NCI-H524 treated with DMSO at 0.1 percent for 48 hours (cell line): ENCODE measurements at regions not wholly inside any gene's neighbourhood (a gene's known extent, or its start where the extent isn't known, plus 50 kb on each side); places are given as distances from the start of the nearest gene placed in this dataset.
"Not testable (repeated sequence)": the region's sequence is repeated elsewhere in the genome, so short reads cannot be mapped to it uniquely, and the experiment has no call there.

Experiments
- DNase-seq: peaks from one replicate; lab custom pipeline; 2025; lab: John Stamatoyannopoulos, UW

DNA sequence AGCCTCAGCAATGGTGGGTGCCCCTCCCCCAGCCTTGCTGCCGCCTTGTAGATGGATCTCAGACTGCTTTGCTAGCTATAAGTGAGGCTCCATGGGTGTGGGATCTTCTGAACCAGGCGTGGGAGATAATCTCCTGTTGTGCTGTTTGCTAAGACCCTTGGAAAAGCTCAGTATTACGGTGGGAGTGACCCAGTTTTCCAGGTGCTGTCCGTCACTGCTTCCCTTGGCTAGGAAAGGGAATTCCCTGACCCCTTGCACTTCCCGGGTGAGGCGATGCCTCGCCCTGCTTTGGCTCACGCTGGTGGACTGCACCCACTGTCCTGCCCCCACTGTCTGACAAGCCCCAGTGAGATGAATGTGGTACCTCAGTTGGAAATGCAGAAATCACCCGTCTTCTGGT lies 411.2 kb downstream of the RAB38 start:
- not testable (repeated sequence) for DNase-seq

DNA sequence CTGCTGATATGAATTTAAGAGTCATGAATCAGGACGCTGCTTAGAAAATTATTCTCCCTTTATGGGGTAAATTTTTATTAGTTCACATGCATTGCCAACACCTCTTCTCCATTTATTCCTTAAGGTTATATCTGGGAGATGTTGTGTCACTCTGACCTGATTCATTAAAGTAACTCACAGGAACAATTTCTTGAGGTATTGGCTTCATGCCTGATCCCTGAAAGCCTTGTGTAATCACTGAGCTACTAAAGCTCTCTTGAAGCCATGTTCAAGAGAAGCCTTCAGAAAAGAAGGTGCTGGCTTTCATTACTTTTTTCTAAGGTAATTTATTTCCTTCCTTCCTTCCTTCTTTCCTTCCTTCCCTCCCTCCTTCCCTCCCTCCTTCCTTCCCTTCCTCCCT lies 420.6 kb downstream of the RAB38 start:
- no peak for DNase-seq

DNA sequence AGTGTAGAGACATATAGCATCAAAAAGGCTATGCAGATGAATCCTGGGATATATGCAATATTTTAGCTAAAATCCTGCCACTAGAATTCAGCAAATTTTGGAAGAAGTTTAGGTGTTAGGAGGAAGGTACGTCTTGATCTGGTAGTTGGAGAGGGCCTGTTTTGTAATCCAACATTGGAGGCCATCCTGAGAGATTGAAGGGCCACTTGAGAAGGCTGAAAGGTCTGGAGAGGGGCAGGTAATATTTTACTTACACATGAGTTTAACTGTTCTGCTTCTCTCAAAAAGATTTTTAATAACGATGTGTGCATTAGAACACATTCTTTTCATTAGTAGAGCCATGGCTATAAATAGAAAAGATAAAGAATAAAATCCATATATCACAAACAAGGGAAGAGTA lies 422.1 kb downstream of the RAB38 start:
- no peak for DNase-seq

DNA sequence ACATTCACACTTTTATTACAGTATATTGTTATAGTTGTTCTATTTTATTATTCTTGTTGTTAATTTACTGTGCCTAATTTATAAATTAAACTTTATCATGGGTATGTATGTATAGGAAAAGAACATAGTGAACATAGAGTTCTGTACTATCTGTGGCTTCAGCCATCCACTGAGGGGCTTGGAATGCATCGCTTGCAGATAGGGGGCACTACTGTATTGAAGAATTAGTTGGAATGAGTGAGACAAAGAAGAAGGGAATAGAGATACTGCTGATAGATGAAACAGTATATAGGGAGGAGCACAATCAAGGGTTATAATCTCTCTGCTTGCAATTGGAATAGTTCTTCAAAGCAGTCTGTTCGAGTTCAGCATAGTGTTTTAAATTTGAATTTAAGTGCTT lies 432.2 kb downstream of the RAB38 start:
- DNase-seq, result no peak

DNA sequence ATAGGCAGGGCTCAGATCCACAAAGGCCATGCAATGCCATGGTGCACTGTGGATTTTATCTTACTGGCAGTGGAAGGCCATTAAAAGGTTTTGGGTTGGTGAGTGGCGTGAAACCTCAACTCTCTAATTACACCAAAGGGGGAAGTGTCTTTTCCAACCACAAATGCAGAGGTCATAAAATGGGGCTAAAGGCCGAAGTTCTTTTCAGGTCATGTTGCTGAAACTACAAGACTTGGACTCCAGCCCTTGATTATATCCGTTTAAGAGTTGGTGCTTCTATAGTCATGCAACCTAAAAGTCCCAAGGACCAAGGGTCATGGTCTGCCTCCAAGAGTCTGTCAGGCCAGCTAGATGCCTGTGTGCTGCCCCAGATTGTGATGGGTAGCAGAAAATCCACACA lies 434.3 kb downstream of the RAB38 start:
- no peak for DNase-seq

DNA sequence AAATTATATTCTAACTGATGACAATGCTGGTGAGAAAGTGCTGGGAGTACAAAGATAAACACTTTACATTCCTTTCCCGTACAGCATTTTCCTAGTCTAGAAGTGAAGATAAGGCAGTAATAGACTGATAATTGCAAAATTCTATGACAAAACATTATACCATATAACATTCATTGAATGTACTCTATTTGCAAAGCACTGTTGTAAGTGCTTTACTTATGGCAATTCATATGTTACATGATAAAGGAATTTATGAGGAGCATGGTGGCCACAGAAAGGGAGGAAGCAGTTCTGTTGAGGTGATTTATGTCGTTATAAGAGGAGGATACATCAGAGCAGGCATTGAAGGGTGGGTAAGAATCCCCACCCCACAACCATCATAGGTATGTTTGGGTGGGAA lies 434.8 kb downstream of the RAB38 start:
- no peak for DNase-seq

DNA sequence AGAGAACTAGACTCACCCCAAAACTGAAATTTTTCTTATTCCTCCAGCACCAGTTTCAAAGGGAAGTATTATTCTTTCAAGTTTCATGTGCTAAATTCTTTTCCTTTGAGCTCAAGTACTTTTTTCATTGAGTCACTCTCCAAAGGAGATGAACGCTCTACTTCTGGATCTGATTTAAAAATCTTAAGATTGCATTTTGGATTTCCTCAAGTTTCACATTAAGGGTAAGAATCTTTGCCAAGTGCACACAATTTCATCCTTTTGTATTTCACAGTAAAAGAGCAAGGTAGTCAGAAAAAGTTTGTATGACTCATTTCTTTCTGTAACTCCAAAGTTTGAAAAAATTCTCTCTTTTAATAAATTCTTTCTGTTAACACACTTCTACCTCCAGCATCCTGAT lies 435.5 kb downstream of the RAB38 start:
- no peak for DNase-seq

DNA sequence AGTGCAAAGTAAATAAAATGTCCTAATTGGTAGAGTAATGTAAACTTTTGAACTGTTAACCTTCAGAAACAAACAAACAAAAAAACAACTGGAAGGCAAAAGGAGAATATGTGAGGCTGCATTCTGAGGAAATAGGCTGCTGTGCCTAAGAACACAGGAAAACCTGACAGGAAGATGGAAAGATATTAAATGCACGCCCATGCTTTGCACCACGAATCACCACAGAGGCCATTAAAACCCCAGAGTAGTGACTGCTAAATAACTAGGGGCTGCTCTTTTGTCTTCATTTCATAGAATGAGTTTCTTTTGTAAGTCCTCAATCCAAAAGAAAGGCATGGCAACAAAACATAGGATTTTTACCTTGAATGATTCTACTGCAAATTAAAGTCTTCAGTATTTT lies 436.0 kb downstream of the RAB38 start:
- no peak for DNase-seq

DNA sequence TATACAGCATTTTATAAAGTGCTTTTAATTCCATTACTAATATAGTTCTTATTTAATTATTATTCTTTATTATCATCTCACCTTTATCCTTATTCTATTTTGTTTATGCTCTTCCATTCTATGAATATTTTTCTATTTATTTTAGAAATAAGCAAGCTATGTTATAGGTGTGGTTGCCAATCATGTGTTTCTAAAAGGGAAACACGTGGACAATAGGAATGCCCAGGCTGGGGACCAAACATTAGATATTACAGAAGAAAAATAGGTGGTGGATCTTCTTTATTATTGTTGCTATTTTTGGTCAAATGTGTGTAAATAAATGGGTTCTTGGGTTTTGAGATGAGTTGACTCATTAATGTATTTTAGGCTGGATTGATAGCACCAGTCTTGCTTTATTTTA lies 438.3 kb downstream of the RAB38 start:
- no peak for DNase-seq

DNA sequence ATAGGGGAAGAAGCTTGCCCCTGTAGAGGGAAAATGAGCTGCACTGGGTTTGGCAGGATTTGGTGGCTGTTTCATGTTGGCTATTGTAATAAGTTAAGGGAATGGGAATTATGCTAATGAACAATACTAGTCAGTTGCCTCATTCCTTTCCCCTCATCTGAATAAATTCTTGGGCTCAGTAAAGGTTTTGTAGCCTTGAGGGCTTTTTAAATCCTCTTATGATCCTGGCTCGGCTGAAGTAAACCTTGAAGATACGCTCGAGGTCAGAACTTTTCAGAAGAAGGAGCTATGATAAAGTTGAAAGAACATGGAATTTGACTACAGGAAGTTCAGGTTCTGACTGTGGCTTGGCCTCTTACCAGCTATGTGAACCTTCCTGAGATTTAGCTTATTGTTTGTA lies 448.7 kb downstream of the RAB38 start:
- no peak for DNase-seq

DNA sequence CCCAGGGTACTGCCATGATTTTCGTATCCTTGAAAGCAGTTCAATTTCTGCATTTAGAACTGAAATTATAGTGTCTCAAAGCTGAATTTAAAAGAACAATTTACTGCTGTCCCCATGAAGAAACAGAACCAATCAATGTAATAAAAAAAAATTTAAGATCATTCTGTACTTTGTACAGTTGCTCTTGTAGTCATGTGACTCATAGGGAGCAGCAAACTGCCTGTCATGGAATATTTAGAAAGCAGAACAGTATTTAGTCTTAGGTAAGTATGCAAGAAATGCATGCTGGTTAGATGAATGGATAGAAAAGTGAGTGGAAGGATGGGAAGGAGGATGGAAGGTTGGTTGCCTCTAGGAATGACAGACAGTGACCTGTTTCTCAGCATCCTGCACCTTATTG lies 450.9 kb downstream of the RAB38 start:
- no peak for DNase-seq

DNA sequence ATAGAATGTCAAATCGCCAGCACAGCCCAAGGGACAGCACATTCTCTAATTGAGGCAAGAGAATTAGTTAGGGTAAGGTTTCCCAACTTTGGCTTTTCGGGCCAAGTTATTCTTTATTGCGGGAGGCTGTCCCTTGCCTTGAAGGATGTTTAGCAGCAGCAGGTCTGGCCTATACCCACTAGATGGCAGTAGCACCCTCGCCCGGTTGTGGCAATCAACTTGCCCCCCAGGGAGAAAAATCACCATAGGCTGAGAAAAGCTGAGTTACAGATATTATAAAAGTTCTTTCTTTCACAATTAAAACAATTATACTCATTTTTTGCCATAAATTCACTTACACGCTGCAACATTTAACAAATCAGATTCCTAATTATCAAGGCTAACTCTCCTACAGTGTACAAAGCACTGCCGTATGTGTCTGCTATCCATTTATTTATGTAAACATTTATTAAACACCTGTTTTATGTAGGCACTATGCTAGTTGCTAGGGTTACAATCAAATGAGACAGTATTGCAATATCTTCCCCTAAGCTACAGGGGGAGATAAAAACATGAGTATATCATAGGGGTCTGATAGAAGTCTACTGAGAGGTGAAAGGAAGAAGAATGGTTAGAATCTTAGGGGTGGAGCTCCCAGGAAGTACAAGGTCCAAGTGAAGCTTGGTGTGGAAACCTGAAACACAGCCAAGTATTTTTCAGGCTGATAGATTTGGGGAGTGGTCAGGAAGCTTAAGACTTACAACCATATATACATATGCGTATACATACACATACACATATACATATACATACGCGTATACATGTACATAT lies 452.3 kb downstream of the RAB38 start:
- DNase-seq, result no peak

DNA sequence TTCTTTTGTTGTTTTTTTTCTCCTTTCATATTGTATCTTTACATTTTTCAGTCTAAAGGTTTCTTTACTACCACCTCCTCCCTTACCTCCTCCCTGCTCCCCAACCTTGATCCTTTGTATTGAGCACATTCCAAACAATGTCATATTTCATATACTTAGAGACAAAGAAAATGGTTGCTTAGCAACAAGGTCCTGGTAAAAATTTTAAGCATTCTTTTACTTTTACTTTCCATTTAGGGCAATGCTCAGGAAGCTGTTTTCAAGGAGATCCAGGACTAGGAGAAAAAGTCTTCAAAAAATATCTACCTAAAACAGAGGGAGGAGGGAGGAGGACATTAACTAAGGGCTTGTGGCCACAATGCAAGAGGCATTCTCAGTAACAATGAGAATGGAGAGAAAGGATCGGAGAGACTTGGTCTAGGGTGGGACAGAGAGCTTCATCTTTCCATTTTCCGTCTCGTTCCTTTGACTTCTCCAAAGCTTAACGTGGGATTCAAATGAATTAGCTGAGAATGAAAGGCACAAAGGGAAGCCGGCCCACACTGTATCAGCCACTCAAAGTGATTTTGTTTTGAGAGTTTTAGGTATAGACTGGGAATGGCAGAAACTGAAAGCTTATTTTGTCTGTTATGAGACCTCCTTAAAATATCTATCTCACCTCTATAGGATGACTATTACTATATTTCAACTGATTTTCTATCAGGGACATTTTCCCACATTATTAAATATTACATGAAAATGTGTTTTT lies 455.7 kb downstream of the RAB38 start:
- DNase-seq, result no peak

DNA sequence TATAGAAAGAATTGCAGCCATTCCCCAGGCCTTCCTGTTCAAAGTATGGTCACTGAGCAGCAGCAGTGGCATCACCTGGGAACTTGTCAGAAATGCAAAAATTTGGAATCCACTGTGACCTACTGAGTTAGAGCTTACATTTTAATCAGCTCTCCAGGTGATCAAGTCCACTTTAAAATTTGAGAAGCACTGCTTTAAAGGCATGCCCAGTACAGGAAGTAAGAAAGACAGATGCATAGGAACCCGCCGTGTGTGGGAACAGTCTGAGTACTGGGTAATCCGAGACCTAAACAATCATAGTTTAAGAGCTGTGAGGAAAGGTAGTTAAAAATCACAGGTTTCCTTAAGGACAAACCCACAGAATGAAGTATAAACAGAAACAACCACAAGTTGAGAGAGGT lies 462.4 kb downstream of the RAB38 start:
- DNase-seq, result no peak

DNA sequence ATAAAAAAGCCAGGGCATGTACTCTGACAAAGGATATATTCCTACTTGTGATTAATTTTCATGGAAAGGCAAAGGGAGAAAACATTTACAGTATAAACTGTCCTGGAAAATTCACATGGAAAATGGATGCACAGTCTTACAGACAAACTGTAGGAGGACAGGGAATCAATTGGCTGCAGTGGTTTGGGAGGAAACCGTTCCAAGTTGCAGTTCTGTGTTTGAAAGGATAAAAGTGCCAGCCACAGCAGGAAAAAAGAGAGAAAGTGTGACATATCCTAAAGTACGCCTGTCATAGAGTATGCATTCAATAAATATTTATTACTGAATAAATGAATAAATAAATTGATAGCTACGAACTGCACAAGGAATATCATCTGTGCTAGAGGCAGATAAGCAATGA lies 462.9 kb downstream of the RAB38 start:
- no peak for DNase-seq

DNA sequence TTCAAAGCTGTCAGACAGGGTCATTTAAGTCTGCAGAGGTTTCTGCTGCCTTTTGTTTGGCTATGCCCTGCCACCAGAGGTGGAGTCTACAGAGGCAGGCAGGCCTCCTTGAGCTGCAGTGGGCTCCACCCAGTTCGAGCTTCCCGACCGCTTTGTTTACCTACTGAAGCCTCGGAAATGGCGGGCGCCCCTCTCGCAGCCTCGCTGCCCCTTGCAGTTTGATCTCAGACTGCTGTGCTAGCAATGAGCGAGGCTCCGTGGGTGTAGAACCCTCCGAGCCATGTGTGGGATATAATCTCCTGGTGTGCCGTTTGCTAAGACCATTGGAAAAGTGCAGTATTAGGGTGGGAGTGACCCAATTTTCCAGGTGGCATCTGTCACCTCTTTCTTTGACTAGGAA lies 471.7 kb downstream of the RAB38 start:
- DNase-seq, result not testable (repeated sequence)

DNA sequence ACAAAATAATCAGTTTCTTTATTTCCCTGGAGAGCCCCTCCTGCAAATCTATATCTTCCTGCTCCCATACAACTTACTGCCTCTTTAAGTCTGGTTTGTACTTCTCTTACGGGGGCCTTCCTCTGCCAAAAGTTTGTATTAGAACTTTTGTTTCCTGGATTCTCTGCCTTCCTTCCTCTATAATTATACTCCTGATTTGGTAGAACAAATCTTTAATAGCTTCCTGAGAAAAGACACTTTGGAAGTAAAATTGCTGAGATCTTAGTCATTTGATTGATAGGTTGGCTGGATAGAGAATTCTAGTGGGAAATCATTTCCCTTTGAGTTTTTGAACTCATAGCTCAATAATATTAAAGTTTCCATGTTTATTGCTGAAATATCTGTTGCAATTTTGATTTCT lies 499.2 kb downstream of the RAB38 start:
- no peak for DNase-seq

DNA sequence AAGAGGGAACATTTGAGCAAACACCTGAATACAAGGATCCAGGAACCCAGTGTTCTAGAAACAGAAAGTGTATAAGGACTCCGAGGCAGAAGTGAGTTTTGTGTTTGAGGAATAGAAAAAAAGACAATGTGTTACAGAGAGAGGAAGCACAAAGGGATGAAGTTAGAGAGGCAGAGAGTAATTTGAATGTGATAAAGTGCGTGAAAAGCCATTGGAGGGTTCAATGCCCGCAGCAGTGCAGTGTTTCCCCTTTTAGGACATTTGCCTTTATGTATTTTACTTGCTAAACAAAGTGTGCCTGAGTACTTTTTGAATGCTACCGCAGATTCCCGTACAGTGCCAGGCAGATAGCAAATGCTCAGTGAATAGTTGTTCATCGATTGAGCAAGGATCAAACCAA lies 508.5 kb downstream of the RAB38 start:
- DNase-seq, result no peak

DNA sequence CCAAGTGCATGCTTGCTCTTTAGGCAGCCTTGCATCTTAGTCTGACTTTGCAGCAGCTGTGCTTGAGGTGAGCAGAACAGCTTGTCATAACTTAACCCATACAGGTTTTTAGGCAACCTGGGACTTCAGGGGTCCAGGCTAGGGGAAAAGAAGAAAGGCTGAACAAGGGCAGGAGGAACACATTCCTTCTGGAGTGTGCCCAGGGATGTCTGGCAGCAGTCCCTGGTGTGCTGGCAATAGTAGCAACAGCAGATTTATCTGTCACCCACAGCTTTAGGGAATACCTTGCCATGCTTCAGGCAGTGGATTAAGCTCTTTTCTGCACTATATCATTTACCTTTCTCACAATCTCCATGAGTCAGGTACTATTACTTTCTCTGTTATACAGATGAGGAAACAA lies 513.0 kb downstream of the RAB38 start:
- no peak for DNase-seq

DNA sequence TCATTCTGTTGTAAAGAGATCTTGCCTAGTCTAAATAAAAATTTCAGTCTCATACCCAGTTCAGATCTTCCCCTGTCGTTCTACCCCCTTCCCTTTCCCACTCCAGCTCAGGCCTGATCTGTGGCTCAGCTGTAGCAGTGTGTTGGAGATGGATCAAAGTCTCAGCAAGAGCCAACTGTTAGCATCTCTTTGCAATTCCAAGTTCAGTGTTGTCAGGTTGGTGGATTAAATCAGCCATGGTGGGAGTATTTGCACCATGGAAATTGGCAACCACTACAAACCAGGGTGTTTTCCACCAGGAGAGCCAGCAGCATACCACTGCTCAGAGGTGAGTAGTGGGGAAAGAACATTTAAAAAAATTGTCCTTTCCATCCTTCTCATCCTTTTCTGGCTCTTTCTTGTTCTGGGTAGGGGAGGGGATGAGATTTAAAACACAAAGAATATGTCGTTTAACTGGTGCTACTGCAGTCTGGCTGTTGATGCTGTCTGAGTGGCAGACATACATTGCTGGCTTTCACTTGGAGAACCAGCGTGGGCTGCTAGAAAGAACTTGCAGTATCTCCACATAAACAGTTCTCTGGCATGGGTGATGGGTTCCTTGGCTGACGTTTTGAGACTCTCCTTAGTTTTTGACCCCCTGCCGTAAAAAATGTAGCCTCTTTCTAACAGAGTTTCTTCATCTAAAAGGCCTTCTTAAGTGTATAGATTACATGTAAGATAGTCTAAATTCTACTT lies 514.1 kb downstream of the RAB38 start:
- no peak for DNase-seq

DNA sequence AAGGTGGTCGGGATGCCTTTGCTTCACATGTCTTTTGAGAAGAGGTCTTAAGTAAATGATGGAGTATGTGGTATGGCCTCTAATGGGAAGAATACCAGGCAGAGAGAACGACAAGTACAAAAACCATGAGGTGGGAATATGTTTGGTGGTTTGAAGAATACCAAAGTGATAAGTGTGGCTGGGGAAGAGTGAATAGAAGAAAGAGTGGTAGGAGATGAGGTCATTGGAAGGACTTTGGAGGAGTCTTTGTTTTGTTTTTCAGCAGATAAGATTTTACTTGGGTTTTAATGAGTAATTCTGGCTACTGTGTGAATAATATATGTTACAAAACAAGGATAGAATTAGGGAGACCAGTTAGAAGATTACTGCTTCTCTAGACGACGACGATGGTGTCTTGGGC lies 515.4 kb downstream of the RAB38 start:
- DNase-seq, result no peak

DNA sequence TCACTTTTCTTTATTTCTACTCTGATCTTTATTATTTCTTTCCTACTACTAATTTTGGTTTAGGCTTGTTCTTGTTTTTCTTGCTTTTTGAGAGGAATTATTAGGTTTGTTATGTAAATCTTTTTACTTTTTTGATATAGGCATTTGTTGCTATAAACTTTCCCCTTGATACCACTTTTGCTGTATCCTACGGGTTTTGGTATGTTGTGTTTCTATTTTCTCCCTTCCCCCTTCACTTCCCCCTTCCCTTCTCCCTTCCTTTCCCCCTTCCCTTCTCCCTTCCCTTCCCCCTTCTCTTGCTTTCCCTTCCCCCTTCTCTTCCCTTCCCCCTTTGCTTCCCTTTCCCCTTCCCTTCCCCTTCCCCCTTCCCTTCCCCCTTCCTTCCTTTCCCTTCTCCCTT lies 529.6 kb downstream of the RAB38 start:
- no peak for DNase-seq

DNA sequence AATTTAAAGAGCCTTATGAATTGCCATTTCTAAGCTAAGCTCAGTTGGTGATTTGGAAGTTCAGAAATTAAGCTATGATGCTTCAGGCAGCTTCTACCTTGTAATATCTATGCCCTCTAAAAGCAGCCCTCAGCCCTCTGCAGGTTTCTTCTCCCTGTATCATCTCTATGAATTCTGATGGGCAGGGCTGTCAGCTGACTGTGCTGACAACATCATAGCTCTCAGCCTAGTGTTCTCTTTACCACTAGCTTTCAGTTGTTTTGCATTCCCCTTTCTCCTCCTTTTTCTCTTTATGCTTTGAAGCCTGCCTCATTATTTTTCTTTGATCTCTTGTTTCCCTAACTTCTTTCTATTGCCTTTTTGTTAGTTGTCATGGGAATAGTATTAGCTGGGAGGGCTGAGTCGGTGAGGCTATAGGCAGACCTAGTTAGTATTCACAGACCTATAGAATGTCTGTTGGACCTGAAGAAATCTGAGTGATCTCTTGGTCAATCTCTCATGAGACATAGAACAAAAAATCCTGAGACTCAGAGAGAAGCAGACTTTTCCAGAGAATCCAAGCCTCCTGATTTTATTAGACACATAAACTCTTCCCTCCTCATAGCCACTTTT lies 535.4 kb downstream of the RAB38 start:
- no peak for DNase-seq
